ENCODE measurements at regions not wholly inside any gene's neighbourhood (a gene's known extent, or its start where the extent isn't known, plus 50 kb on each side); places are given as distances from the start of the nearest gene placed in this dataset.

GRCh38 chr4:81836716-81837115 lies 365.0 kb upstream of the RASGEF1B start:
- no peak for TF ChIP-seq HDAC6 (IDR thresholded peaks at IDR 0.05; ENCODE audit: unreplicated experiment)
- no peak for TF ChIP-seq RCOR1 (conservative IDR thresholded peaks at IDR 0.05; ENCODE audit: low read depth, low read length)
- no peak for TF ChIP-seq CEBPZ (IDR thresholded peaks at IDR 0.05; ENCODE audit: low read depth, low read length)
- no peak for TF ChIP-seq ESRRA (IDR thresholded peaks at IDR 0.05; ENCODE audit: low read length)
- no peak for TF ChIP-seq SIX5 (IDR thresholded peaks at IDR 0.05; ENCODE audit: low read depth, low read length, severe bottlenecking)
- TF ChIP-seq CUX1 (IDR thresholded peaks at IDR 0.05; ENCODE audit: insufficient replicate concordance, low read depth, low read length): no peak
- no peak for TF ChIP-seq YBX1 (IDR thresholded peaks at IDR 0.05)
- CTCF ChIA-PET: interaction anchor here (1.0 kb wide), 1 partner anchor 367 kb away, joined by 3 read pairs; no protein-coding TSS in a partner anchor
- no peak overlapping the region for H3K4me3 ChIP-seq
- RAD21 ChIA-PET (ENCODE audit: unreplicated experiment): no interaction called here
- H3K4me2 ChIP-seq (ENCODE audit: control insufficient read depth, insufficient read depth): no peak overlapping the region
- WGBS (ENCODE audit: insufficient coverage, insufficient replicate concordance, low lambda C conversion rate, missing lambda C conversion rate): 19% methylated on average over 1 of the region's 1 CpG
- in situ Hi-C loops (cut with MboI) (loop anchor here (5.0 kb wide), 1 partner anchor 429 kb away; no protein-coding TSS in a partner anchor), intact Hi-C loops (cut with micrococcal nuclease; ENCODE audit: unreplicated experiment) (no loop called here)
- POLR2A ChIA-PET: no interaction called here
- SMC1A ChIA-PET (ENCODE audit: uncharacterized antibody, unreplicated experiment): no interaction called here
- H3K9me3 ChIP-seq (replicated peaks; ENCODE audit: control insufficient read depth, insufficient read depth, low read length): no peaks in the 10 kb centered on the region
- FAIRE-seq: no peak
- no peaks in the 10 kb centered on the region for H3K79me2 ChIP-seq (ENCODE audit: control insufficient read depth, insufficient read depth, low read length)
- no TSS peak for BruUV-seq (replicated peaks)
- no peaks in the 10 kb centered on the region for H3K36me3 ChIP-seq (ENCODE audit: control insufficient read depth in 2 of 2, insufficient read depth in 2 of 2, low read length in 1 of 2)
- no peak overlapping the region for H3K27ac ChIP-seq (ENCODE audit: control insufficient read depth, insufficient read depth)
- ATAC-seq: no peak
- H4K20me1 ChIP-seq (ENCODE audit: control insufficient read depth, insufficient read depth): no peaks in the 10 kb centered on the region
- DNase-seq (ENCODE audit: low read depth, low spot score): no peak
- no peak overlapping the region for H2AFZ ChIP-seq (ENCODE audit: control insufficient read depth, low read depth, low read length)
- no peak overlapping the region for H3K9ac ChIP-seq (ENCODE audit: control insufficient read depth, insufficient read depth, low read length)
- H3K4me1 ChIP-seq (ENCODE audit: control insufficient read depth, insufficient read depth, low read length): no peaks in the 10 kb centered on the region
- no peaks in the 10 kb centered on the region; a peak in 1 of 4 replicates for H3K27me3 ChIP-seq (replicated peaks in 1 of 2; ENCODE audit: control insufficient read depth in 2 of 2, insufficient read depth in 2 of 2, low read length in 1 of 2)

Data from GM12878 (cell line).